Loucy (cell line): ENCODE measurements at regions not wholly inside any gene's neighbourhood (a gene's known extent, or its start where the extent isn't known, plus 50 kb on each side); places are given as distances from the start of the nearest gene placed in this dataset.

ENCODE experiments used
- EZH2phosphoT487 ChIP-seq: fragments of 200-600 bp; IDR thresholded peaks from 2 replicates; pipeline ENCODE4 v1.6.1; 2018; ENCODE audit warnings: antibody characterized with exemption, mild to moderate bottlenecking, moderate library complexity, borderline replicate concordance
- TF ChIP-seq, protein P1 (sequence below): fragments of 200-600 bp; sonication (generic); conservative IDR thresholded peaks from 2 replicates; pipeline ENCODE4 v1.5.1; 2014; ENCODE audit warnings: mild to moderate bottlenecking, antibody characterized with exemption, low read length

- TF ChIP-seq, protein P1, sequence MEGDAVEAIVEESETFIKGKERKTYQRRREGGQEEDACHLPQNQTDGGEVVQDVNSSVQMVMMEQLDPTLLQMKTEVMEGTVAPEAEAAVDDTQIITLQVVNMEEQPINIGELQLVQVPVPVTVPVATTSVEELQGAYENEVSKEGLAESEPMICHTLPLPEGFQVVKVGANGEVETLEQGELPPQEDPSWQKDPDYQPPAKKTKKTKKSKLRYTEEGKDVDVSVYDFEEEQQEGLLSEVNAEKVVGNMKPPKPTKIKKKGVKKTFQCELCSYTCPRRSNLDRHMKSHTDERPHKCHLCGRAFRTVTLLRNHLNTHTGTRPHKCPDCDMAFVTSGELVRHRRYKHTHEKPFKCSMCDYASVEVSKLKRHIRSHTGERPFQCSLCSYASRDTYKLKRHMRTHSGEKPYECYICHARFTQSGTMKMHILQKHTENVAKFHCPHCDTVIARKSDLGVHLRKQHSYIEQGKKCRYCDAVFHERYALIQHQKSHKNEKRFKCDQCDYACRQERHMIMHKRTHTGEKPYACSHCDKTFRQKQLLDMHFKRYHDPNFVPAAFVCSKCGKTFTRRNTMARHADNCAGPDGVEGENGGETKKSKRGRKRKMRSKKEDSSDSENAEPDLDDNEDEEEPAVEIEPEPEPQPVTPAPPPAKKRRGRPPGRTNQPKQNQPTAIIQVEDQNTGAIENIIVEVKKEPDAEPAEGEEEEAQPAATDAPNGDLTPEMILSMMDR: no peak
- TF ChIP-seq EZH2phosphoT487: no peak
These were observed 331.8 kb upstream of the MYT1L start for GRCh38 chr2:2662847-2663356.
